Limb (tissue), 2 donors: ENCODE measurements at regions not wholly inside any gene's neighbourhood (a gene's known extent, or its start where the extent isn't known, plus 50 kb on each side); places are given as distances from the start of the nearest gene placed in this dataset.

ENCODE experiments used
- DNase-seq, 2 donors: peaks; one replicate each; pipeline ENCODE4 v3.0.0-alpha.2; 2016; ENCODE audit errors: extremely low spot score in 2 of 2

DNA sequence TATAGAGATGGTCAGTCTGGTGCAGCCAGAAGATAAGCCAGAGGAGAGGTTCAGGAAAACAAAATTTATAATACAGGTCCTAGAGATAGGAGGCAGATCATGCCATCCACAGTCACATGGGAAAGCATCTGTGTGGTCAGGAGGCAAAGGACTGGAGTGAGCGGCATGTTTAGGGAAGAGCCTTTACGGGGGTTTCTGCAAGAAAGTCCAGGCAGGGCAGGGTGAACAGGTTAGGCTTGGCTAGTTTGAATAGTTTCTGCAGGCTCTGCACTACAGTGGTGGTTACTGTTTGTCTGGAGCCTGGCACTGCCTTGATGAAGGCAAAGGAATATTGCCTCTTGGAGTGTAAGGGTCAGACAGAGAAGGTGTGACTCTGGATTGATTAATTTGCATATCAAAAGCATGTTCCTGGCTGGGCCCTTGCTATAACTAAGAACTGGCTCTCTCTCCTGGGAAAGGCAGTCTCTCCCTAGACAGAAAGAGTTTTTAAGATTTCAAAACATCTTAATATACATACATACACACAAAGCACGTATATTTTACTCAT is 1034.7 kb upstream of the CHAC2 start:
- no peak for DNase-seq

DNA sequence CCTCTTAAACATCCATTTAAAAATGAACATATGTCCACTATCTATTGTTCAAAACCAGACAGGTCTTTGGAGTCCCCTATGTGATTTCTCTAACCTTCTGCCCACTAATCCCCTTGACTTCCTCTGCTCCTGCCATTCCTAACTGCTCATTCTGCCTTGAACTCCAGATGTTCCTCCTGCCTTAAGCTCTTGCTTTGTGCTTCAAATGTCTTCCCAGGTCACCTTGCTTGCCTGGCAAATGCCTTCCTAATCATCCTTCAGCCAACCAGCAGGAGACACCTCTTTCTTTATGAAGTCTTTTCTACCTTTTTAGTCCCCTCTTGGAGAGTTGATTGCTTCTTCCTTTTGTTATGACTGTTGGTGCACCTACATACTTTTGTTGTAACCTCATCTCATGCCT is 1043.0 kb upstream of the CHAC2 start:
- DNase-seq = no peak

- DNase-seq = no peak
Observed at GRCh38 chr2:52717836-52718235, 1049.8 kb upstream of the CHAC2 start.

GRCh38 chr2:52710810-52711618 is 1056.6 kb upstream of the CHAC2 start:
- no peak for DNase-seq

- no peak for DNase-seq
Observed at GRCh38 chr2:52704251-52704650, 1063.4 kb upstream of the CHAC2 start.

- no peak for DNase-seq
Observed at GRCh38 chr2:52703004-52703403, 1064.6 kb upstream of the CHAC2 start.

DNA sequence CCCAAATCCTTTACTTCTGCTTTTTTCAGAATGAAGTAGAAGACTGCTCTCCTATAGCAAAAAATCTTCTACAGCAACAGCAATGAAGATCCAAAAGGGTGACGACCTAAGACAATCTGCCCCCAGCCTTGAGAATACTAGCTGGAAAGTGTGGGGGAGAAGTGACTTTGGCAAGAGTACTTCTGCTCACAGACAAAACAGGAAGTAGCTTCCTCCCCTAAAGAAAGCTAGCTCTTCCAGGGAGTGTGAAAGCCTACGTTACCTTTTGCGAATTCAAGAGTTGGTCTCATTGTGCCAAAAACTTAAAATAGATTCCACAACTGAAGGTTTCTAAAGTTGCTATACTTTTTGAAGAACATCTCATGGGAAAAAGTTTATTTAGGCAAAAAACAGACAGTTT is 1069.2 kb upstream of the CHAC2 start:
- DNase-seq = no peak

GRCh38 chr2:52697690-52698089 is 1069.9 kb upstream of the CHAC2 start:
- no peak for DNase-seq

DNA sequence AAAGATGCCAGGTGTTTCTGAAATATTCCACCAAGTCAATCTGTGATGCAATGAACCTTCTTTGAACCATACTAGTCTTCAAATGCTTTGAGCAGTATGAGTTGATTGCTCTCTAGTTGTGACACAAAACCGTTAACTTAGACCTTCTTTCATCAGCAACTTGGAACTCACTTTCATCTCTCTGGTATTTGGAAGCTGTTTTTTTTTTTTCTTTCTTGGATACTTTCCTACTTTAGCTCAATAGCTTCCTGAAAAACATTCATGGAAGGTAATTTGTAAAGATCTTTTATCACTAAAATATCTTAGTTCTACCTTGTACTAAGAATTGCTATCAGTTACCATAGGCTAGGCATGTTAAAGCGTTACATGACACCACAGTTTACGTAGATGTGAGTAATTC is 1071.9 kb upstream of the CHAC2 start:
- no peak for DNase-seq

DNA sequence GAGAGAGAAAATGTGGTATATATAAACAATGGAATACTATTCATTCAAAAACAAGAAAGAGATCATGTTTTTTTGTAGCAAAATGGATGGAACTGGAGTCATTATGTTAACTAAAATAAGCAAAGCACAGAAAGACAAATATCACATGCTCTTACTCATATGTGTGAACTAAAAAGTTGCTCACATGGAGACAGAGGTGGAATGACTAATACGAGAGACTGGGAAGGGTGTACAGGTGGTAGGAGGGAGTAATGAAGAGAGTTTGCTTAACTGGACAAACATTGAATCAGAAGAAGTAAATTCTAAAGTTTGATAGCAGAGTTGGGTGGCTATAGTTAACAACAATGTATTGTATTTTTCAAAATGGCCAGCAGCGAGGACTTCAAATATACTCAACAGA is 1080.7 kb upstream of the CHAC2 start:
- no peak for DNase-seq

GRCh38 chr2:52676056-52676455 is 1091.5 kb upstream of the CHAC2 start:
- no peak for DNase-seq

GRCh38 chr2:52668724-52669123 is 1098.9 kb upstream of the CHAC2 start:
- no peak for DNase-seq

- no peak for DNase-seq
Observed at GRCh38 chr2:52659546-52659945, 1108.1 kb upstream of the CHAC2 start.

DNA sequence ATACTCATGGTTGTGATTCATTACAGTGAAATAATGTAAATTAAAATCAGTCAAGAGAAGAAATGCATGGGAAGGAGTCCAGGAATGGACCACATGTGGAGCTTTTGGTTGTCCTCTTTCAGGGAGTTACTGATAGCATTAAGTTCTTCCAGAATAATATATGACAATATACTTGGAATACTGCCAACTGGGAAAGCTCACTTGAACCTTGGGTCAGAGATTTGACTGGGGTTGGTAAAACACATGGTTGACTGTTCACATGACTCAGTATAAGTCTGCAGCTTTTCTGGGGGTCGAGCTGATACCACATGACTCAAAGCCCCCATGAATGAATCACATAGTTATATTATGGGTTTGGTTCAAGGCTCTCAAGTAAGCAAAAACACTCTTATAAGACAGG is 1109.0 kb upstream of the CHAC2 start:
- DNase-seq = no peak

GRCh38 chr2:52639692-52640091 is 1127.9 kb upstream of the CHAC2 start:
- no peak for DNase-seq

- no peak for DNase-seq
Observed at GRCh38 chr2:52632543-52632942, 1135.1 kb upstream of the CHAC2 start.

- DNase-seq = no peak
Observed at GRCh38 chr2:52629944-52630343, 1137.7 kb upstream of the CHAC2 start.

- no peak for DNase-seq
Observed at GRCh38 chr2:52629531-52629930, 1138.1 kb upstream of the CHAC2 start.

GRCh38 chr2:52622266-52622665 is 1145.3 kb upstream of the CHAC2 start:
- DNase-seq = no peak

DNA sequence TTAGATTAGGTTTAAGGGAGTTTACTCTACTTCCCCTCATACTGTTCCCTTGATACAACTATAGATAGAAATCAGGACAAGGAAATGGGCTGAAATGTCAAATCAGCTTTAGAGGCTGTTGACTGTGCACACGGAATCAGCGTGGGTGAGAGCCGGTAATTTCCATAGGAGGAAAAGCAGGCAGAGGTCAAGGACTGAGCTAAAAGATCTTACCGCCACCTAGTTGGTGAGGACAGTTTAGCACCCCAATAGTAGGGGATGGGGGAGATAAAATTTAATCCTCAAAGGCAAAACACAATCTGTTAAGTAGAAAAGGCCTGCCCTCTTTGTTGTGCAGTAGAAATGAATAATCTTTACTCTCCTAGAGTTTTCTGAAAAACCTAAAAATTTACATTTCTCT is 1154.5 kb upstream of the CHAC2 start:
- DNase-seq = no peak

DNA sequence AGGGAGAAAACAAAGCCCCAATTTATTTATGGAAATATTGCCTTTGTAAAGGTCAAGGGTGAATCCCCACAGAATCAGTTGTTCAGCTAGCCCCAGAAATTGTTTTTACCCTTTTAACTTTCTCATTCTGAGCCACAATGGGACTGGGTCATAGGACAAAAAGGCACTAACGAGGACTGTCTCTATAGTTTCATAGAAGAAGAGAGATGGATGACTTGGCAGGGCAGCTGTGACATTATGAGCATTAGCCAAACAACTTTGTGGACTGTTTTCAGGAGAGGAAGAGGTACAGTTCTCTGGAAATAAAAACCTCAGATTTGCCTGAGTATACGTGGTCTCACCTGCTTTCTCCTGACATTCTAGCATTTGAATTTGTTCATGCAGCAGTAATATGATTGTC is 1155.8 kb upstream of the CHAC2 start:
- DNase-seq = no peak

DNA sequence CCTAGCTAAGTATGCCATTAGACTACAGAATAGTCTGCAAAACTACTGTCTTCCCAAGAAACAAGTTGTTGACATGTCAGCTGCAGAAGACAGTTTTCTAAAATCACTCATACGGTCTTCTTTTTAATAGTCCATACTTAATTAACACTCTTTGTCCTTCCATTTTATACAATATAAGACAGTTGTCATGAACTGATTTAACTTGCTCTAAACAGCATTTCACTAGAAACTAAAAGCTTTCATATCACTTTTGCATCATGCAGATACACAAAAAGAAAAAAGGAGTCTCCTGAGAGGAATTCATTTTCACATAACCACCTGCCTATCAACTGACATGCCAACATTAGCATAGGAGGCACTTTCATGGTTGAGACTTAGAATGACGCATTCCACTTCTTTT is 1159.6 kb upstream of the CHAC2 start:
- no peak for DNase-seq

- DNase-seq = no peak
Observed at GRCh38 chr2:52597346-52597745, 1170.3 kb upstream of the CHAC2 start.
